GM06990 (cell line): ENCODE measurements at regions not wholly inside any gene's neighbourhood (a gene's known extent, or its start where the extent isn't known, plus 50 kb on each side); places are given as distances from the start of the nearest gene placed in this dataset.

Experiments used
- DNase-seq: peaks from one replicate; pipeline ENCODE4 v3.0.0-alpha.2; 2011; ENCODE audit not compliant: insufficient read length; ENCODE audit errors: extremely low read depth
- H3K27me3 ChIP-seq: replicated peaks from 2 replicates; pipeline ENCODE4 v1.6.0; 2011; ENCODE audit warnings: low read length; ENCODE audit not compliant: control insufficient read depth, insufficient read depth
- H3K36me3 ChIP-seq: 2 replicates; pipeline ENCODE4 v1.5.1; 2011; ENCODE audit warnings: low read length; ENCODE audit not compliant: control insufficient read depth, insufficient read depth
- H3K4me3 ChIP-seq: replicated peaks from 2 replicates; pipeline ENCODE4 v1.5.1; 2011; ENCODE audit warnings: low read depth, mild to moderate bottlenecking, control low read depth, low read length
- CTCF ChIP-seq: IDR thresholded peaks from 2 replicates; pipeline ENCODE4 v1.5.1; 2011; ENCODE audit warnings: low read length, control low read depth, mild to moderate bottlenecking, inconsistent platforms; ENCODE audit not compliant: insufficient read depth, poor library complexity, severe bottlenecking

GRCh38 chr6:28696167-28696566, 170.5 kb downstream of the GPX5 start:
- no peak for TF ChIP-seq CTCF
- DNase-seq = no peak
- no peak overlapping the region for H3K4me3 ChIP-seq
- H3K36me3 ChIP-seq = no peaks in the 10 kb centered on the region
- H3K27me3 ChIP-seq = no peaks in the 10 kb centered on the region; the same call in 1 of the 2 replicates

- no peaks in the 10 kb centered on the region; the same call in 1 of the 2 replicates for H3K27me3 ChIP-seq
- no peaks in the 10 kb centered on the region for H3K36me3 ChIP-seq
- DNase-seq = no peak
- no peak for TF ChIP-seq CTCF
- no peak overlapping the region for H3K4me3 ChIP-seq
Observed at GRCh38 chr6:28696682-28697081, 171.0 kb downstream of the GPX5 start.

- DNase-seq = no peak
- Histone ChIP-seq H3K4me3 (no peak overlapping the region), H3K27me3 (no peaks in the 10 kb centered on the region), H3K36me3 (no peaks in the 10 kb centered on the region)
- no peak for TF ChIP-seq CTCF
Observed at GRCh38 chr6:28707387-28708282, 182.0 kb downstream of the GPX5 start.

GRCh38 chr6:28709478-28710349, 184.0 kb downstream of the GPX5 start:
- H3K36me3 ChIP-seq = no peaks in the 10 kb centered on the region
- DNase-seq = no peak
- no peak for TF ChIP-seq CTCF
- H3K27me3 ChIP-seq = no peaks in the 10 kb centered on the region
- no peak overlapping the region for H3K4me3 ChIP-seq

- Histone ChIP-seq H3K27me3 (no peaks in the 10 kb centered on the region), H3K36me3 (no peaks in the 10 kb centered on the region), H3K4me3 (no peak overlapping the region)
- peak; percentile 47 for DNase-seq
- no peak for TF ChIP-seq CTCF
Observed at GRCh38 chr6:28710466-28711191, 184.9 kb downstream of the GPX5 start.
